IMR-90 (cell line): ENCODE measurements at regions not wholly inside any gene's neighbourhood (a gene's known extent, or its start where the extent isn't known, plus 50 kb on each side); places are given as distances from the start of the nearest gene placed in this dataset.

Source experiments
- ATAC-seq: fragments of 200-7000 bp; cut with Tn5 transposase; 2 replicates; pipeline ENCODE4 v1.9.1; 2020; ENCODE audit warnings: low read depth, mild to moderate bottlenecking, moderate library complexity
- BruUV-seq: library from RNA; stranded (reverse); fragments of 400-500 nt; replicated peaks from 2 replicates; lab custom pipeline; 2021; lab: Mats Ljungman, UMichigan
- CTCF ChIA-PET: fragments of 300-600 bp; formaldehyde crosslinking; extraction: SDS; loops from one replicate; lab custom pipeline; 2021; ENCODE audit warnings: antibody characterized with exemption; lab: Yijun Ruan, JAX
- POLR2A ChIA-PET: fragments of 300-600 bp; sonication (Branson Sonifier 250); formaldehyde crosslinking; loops from one replicate; lab custom pipeline; 2022; ENCODE audit warnings: antibody characterized with exemption; ENCODE audit not compliant: unreplicated experiment; lab: Charles Lee
- DNase-seq: peaks from one replicate; pipeline ENCODE4 v3.0.0; 2013
- H2AFZ ChIP-seq: replicated peaks from 2 replicates; pipeline ENCODE3; 2013; ENCODE audit warnings: low read length, mild to moderate bottlenecking; ENCODE audit not compliant: poor library complexity
- H2AK5ac ChIP-seq: 2 replicates; pipeline ENCODE4 v1.6.1; 2013; ENCODE audit warnings: low read depth, low read length, inconsistent platforms
- H2AK9ac ChIP-seq: replicated peaks from 2 replicates; pipeline ENCODE3; 2013; ENCODE audit warnings: mild to moderate bottlenecking, low read depth, low read length, moderate library complexity; ENCODE audit not compliant: poor library complexity
- H2BK120ac ChIP-seq: 2 replicates; pipeline ENCODE4 v1.6.1; 2013; ENCODE audit warnings: low read depth, low read length, inconsistent platforms
- H2BK15ac ChIP-seq: 3 replicates; pipeline ENCODE4 v1.6.1; 2013; ENCODE audit warnings: low read depth, low read length, inconsistent platforms
- H2BK20ac ChIP-seq: 2 replicates; pipeline ENCODE4 v1.6.1; 2013; ENCODE audit warnings: low read depth, mild to moderate bottlenecking, inconsistent platforms, low read length, moderate library complexity
- H2BK5ac ChIP-seq: 2 replicates; pipeline ENCODE4 v1.6.1; 2013; ENCODE audit warnings: mild to moderate bottlenecking, low read depth, low read length, inconsistent platforms; ENCODE audit not compliant: poor library complexity, severe bottlenecking
- H3K14ac ChIP-seq: replicated peaks from 2 replicates; pipeline ENCODE4 v1.6.1; 2013; ENCODE audit warnings: low read depth, low read length, inconsistent platforms
- H3K18ac ChIP-seq: 2 replicates; pipeline ENCODE4 v1.6.1; 2013; ENCODE audit warnings: low read depth, low read length, control low read depth
- H3K23ac ChIP-seq: 2 replicates; pipeline ENCODE4 v1.6.1; 2013; ENCODE audit warnings: low read depth, low read length, inconsistent platforms
- H3K27ac ChIP-seq: 2 replicates; pipeline ENCODE4 v1.5.1; 2013; ENCODE audit warnings: mild to moderate bottlenecking, control low read depth, low read length; ENCODE audit not compliant: insufficient read depth
- H3K27me3 ChIP-seq: 2 replicates; pipeline ENCODE4 v1.6.1; 2013; ENCODE audit warnings: low read length; ENCODE audit not compliant: control insufficient read depth, insufficient read depth
- H3K36me3 ChIP-seq: 2 replicates; pipeline ENCODE4 v1.6.1; 2013; ENCODE audit warnings: low read length, mixed read lengths; ENCODE audit not compliant: control insufficient read depth, insufficient read depth
- H3K4ac ChIP-seq: 2 replicates; pipeline ENCODE4 v1.6.1; 2013; ENCODE audit warnings: low read depth, low read length, inconsistent platforms
- H3K4me1 ChIP-seq: 2 replicates; pipeline ENCODE4 v1.6.1; 2013; ENCODE audit warnings: low read length, mixed read lengths; ENCODE audit not compliant: control insufficient read depth, insufficient read depth
- H3K4me2 ChIP-seq: 2 replicates; pipeline ENCODE4 v1.6.1; 2013; ENCODE audit warnings: low read depth, mild to moderate bottlenecking, control low read depth, low read length, moderate library complexity
- H3K4me3 ChIP-seq: 2 replicates; pipeline ENCODE4 v1.5.1; 2013; ENCODE audit warnings: low read depth, mild to moderate bottlenecking, control low read depth, low read length, moderate library complexity; ENCODE audit not compliant: insufficient read depth
- H3K56ac ChIP-seq: 2 replicates; pipeline ENCODE4 v1.6.1; 2013; ENCODE audit warnings: low read length, inconsistent platforms; ENCODE audit not compliant: insufficient read depth; ENCODE audit errors: extremely low read depth
- H3K79me1 ChIP-seq, 2 experiments: 2 replicates each; pipeline ENCODE4 v1.6.1; 2013; ENCODE audit warnings: low read length in 2 of 2, inconsistent platforms in 1 of 2, low read depth in 1 of 2
- H3K9ac ChIP-seq: 2 replicates; pipeline ENCODE4 v1.6.1; 2013; ENCODE audit warnings: low read depth, low read length, control low read depth
- H3K9me1 ChIP-seq: 2 replicates; pipeline ENCODE4 v1.6.1; 2013; ENCODE audit warnings: low read length, inconsistent platforms; ENCODE audit not compliant: insufficient read depth
- H3K9me3 ChIP-seq: 2 replicates; pipeline ENCODE4 v1.6.1; 2013; ENCODE audit warnings: low read length; ENCODE audit not compliant: control insufficient read depth, insufficient read depth
- H4K20me1 ChIP-seq: 2 replicates; pipeline ENCODE4 v1.6.1; 2013; ENCODE audit warnings: low read length, inconsistent platforms; ENCODE audit not compliant: insufficient read depth
- H4K5ac ChIP-seq: 2 replicates; pipeline ENCODE4 v1.6.1; 2013; ENCODE audit warnings: mild to moderate bottlenecking, low read depth, low read length, control low read depth
- H4K8ac ChIP-seq, 2 experiments: 2 replicates each; pipeline ENCODE4 v1.6.1; 2013; ENCODE audit warnings: low read depth in 2 of 2, low read length in 2 of 2, control low read depth in 1 of 2, inconsistent platforms in 1 of 2
- H4K91ac ChIP-seq: 2 replicates; pipeline ENCODE4 v1.6.1; 2013; ENCODE audit warnings: low read depth, low read length, inconsistent platforms; ENCODE audit not compliant: insufficient read depth
- NFE2L2 ChIP-seq: fragments of 150-350 bp; IDR thresholded peaks from 2 replicates; pipeline ENCODE4 v1.6.1; 2016; ENCODE audit warnings: low read depth, mild to moderate bottlenecking, low read length
- POLR2A ChIP-seq: IDR thresholded peaks from 2 replicates; pipeline ENCODE4 v1.6.1; 2012; ENCODE audit warnings: mild to moderate bottlenecking, low read depth, low read length
- WGBS, 2 experiments: methylation state at CpG; one replicate each; pipeline versions ENCODE4 v1.1.5 to v1.1.7; 2013; ENCODE audit warnings: missing lambda C conversion rate in 2 of 2; ENCODE audit not compliant: insufficient read length in 1 of 2; ENCODE audit errors: extremely low coverage in 2 of 2; 5-methylcytosine and 5-hydroxymethylcytosine counted together
- dilution Hi-C: fragments of 300-500 bp; cut with HindIII; formaldehyde crosslinking; loops from one replicate; pipeline ENCODE4 v1.14.3; 2018; ENCODE audit warnings: low sequenced_read_pairs; ENCODE audit not compliant: unreplicated experiment
- in situ Hi-C: fragments of 300-500 bp; cut with MboI; formaldehyde crosslinking; loops from 3 replicates; pipeline ENCODE4 v1.14.3; 2019; ENCODE audit warnings: low sequenced_read_pairs, inconsistent platforms, mixed read lengths
- intact Hi-C: fragments of 100-400 bp; cut with micrococcal nuclease; formaldehyde crosslinking; loops from 2 replicates; pipeline ENCODE4 v1.10.0; 2022

DNA sequence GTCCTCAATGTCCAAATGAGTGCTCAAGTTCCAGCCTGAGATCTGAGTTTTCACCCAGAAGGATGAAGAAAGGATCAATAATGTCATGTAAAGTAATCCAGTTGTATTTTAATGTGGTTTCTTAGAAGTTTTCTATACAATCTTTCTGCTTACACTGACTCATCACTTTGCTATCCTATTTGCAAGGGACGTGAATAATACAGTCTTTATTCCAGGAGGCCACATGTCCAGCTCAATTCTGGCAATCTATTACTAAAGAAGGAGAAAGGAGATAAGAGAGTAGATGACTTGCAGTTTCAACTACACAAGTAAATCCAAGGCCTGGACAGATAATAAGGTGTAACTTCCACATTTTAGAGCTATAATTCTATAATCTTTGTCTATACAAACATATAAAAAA lies 601.1 kb upstream of the SETBP1 start:
- no peak overlapping the region for H3K56ac ChIP-seq
- H2AFZ ChIP-seq: no peak overlapping the region
- no TSS peak for BruUV-seq
- no peak overlapping the region for H2AK9ac ChIP-seq
- no peak overlapping the region for H3K27ac ChIP-seq
- intact Hi-C loops: no loop called here
- H3K4me1 ChIP-seq: no peaks in the 10 kb centered on the region; the same call in 1 of the 2 replicates
- no peaks in the 10 kb centered on the region for H3K36me3 ChIP-seq
- H4K5ac ChIP-seq: no peak overlapping the region
- no peak overlapping the region for H3K23ac ChIP-seq
- DNase-seq: peak; percentile 70
- in situ Hi-C loops: no loop called here
- no peaks in the 10 kb centered on the region for H4K20me1 ChIP-seq
- H4K8ac ChIP-seq: no peak overlapping the region
- no peak overlapping the region for H3K4ac ChIP-seq
- no peaks in the 10 kb centered on the region for H3K79me1 ChIP-seq
- POLR2A ChIA-PET: no interaction called here
- no peaks in the 10 kb centered on the region for H3K9me1 ChIP-seq
- no peak overlapping the region for H2BK120ac ChIP-seq
- H3K4me2 ChIP-seq: no peak overlapping the region
- no peak overlapping the region for H3K14ac ChIP-seq
- peak; percentile 42; the same call in 1 of the 2 replicates for ATAC-seq
- dilution Hi-C loops: no loop called here
- TF ChIP-seq POLR2A (no peak), NFE2L2 (peak; percentile 33; the same call in 1 of the 2 replicates)
- no peak overlapping the region for H3K9ac ChIP-seq
- no peak overlapping the region for H2BK15ac ChIP-seq
- H3K18ac ChIP-seq: no peak overlapping the region
- CTCF ChIA-PET: no interaction called here
- no peak overlapping the region for H2AK5ac ChIP-seq
- H3K9me3 ChIP-seq: no peaks in the 10 kb centered on the region
- WGBS, 2 experiments: no CpG with 5 or more reads among the region's 1 CpG
- H2BK5ac ChIP-seq: no peak overlapping the region
- H3K4me3 ChIP-seq: no peak overlapping the region
- no peak overlapping the region for H4K91ac ChIP-seq
- H3K27me3 ChIP-seq: no peaks in the 10 kb centered on the region
- no peak overlapping the region for H2BK20ac ChIP-seq
